Neural cell (in vitro differentiated cells): ENCODE measurements at regions not wholly inside any gene's neighbourhood (a gene's known extent, or its start where the extent isn't known, plus 50 kb on each side); places are given as distances from the start of the nearest gene placed in this dataset.

Source experiments
- H2AFZ ChIP-seq: fragments of 200-600, 300-800 bp; sonication (generic), shearing (Covaris generic); 2 replicates; pipeline ENCODE4 v1.6.0; 2014; ENCODE audit warnings: low read depth, mild to moderate bottlenecking, antibody characterized with exemption, low read length, moderate library complexity
- H3F3A ChIP-seq: fragments of 200-600 bp; shearing (Covaris generic); 2 replicates; pipeline ENCODE4 v1.6.1; 2016; ENCODE audit warnings: mild to moderate bottlenecking, moderate library complexity, mixed read lengths, antibody characterized with exemption, low read length; ENCODE audit not compliant: insufficient read depth, poor library complexity, severe bottlenecking
- H3K27ac ChIP-seq: fragments of 200-600, 300-800 bp; sonication (generic), shearing (Covaris generic); 2 replicates; pipeline ENCODE4 v1.5.1; 2014; ENCODE audit warnings: mild to moderate bottlenecking, low read length, moderate library complexity
- H3K27me3 ChIP-seq: fragments of 300-800, 200-600 bp; sonication (generic), shearing (Covaris generic); 2 replicates; pipeline ENCODE4 v1.6.0; 2014; ENCODE audit warnings: mild to moderate bottlenecking, low read depth, low read length, moderate library complexity; ENCODE audit not compliant: insufficient read depth
- H3K36me3 ChIP-seq: fragments of 300-800, 200-600 bp; sonication (generic), shearing (Covaris generic); 2 replicates; pipeline ENCODE4 v1.5.1; 2014; ENCODE audit warnings: mild to moderate bottlenecking, antibody characterized with exemption, low read length, moderate library complexity; ENCODE audit not compliant: insufficient read depth
- H3K4me2 ChIP-seq: fragments of 300-800, 200-600 bp; sonication (generic), shearing (Covaris generic); 2 replicates; pipeline ENCODE4 v1.6.0; 2014; ENCODE audit warnings: mild to moderate bottlenecking, low read length
- H3K4me3 ChIP-seq: fragments of 300-800, 200-600 bp; sonication (generic), shearing (Covaris generic); 2 replicates; pipeline ENCODE4 v1.5.1; 2014; ENCODE audit warnings: mild to moderate bottlenecking, low read length, moderate library complexity
- H3K79me2 ChIP-seq: fragments of 200-600 bp; shearing (Covaris generic); replicated peaks from 2 replicates; pipeline ENCODE4 v1.6.0; 2014; ENCODE audit warnings: mild to moderate bottlenecking, low read length, moderate library complexity; ENCODE audit not compliant: insufficient read depth
- H3K9ac ChIP-seq: fragments of 300-800, 200-600 bp; sonication (generic), shearing (Covaris generic); 2 replicates; pipeline ENCODE4 v1.6.1; 2016; ENCODE audit warnings: mild to moderate bottlenecking, low read length, mixed read lengths
- H3K9me2 ChIP-seq: fragments of 200-600 bp; shearing (Covaris generic); 2 replicates; pipeline ENCODE4 v1.6.1; 2016; ENCODE audit warnings: mild to moderate bottlenecking, low read length, mixed read lengths; ENCODE audit not compliant: insufficient read depth
- H3K9me3 ChIP-seq: fragments of 200-600, 300-800 bp; sonication (generic), shearing (Covaris generic); 2 replicates; pipeline ENCODE4 v1.6.1; 2016; ENCODE audit warnings: mild to moderate bottlenecking, mixed run types, low read length, moderate library complexity, mixed read lengths
- H4K20me1 ChIP-seq: fragments of 200-600 bp; shearing (Covaris generic); 2 replicates; pipeline ENCODE4 v1.6.1; 2016; ENCODE audit warnings: mild to moderate bottlenecking, mixed run types; ENCODE audit not compliant: insufficient read depth
- EP300 ChIP-seq: fragments of 450-650 bp; conservative IDR thresholded peaks from 2 replicates; pipeline ENCODE4 v1.6.1; 2014; ENCODE audit warnings: antibody characterized with exemption, mild to moderate bottlenecking, moderate library complexity; ENCODE audit not compliant: poor library complexity, severe bottlenecking
- EZH2 ChIP-seq: fragments of 200-600, 300-800 bp; shearing (Covaris generic), sonication (generic); IDR thresholded peaks from 2 replicates; pipeline ENCODE4 v1.6.1; 2014; ENCODE audit warnings: antibody characterized with exemption, low read length, borderline replicate concordance, mild to moderate bottlenecking; ENCODE audit not compliant: insufficient read depth, poor library complexity, severe bottlenecking
- MXI1 ChIP-seq: fragments of 450-650 bp; conservative IDR thresholded peaks from 2 replicates; pipeline ENCODE4 v1.6.1; 2014; ENCODE audit warnings: antibody characterized with exemption, mild to moderate bottlenecking; ENCODE audit not compliant: poor library complexity, severe bottlenecking
- POLR2AphosphoS5 ChIP-seq: IDR thresholded peaks from 2 replicates; pipeline ENCODE4 v1.6.1; 2012
- RAD21 ChIP-seq: fragments of 450-650 bp; conservative IDR thresholded peaks from 2 replicates; pipeline ENCODE4 v1.6.1; 2014; ENCODE audit warnings: antibody characterized with exemption, mild to moderate bottlenecking, moderate library complexity
- REST ChIP-seq: IDR thresholded peaks from 2 replicates; pipeline ENCODE4 v1.6.1; 2012; ENCODE audit warnings: borderline replicate concordance
- SMC3 ChIP-seq: fragments of 450-650 bp; conservative IDR thresholded peaks from 2 replicates; pipeline ENCODE4 v1.6.1; 2014; ENCODE audit warnings: antibody characterized with exemption, mild to moderate bottlenecking, moderate library complexity; ENCODE audit not compliant: poor library complexity
- TAF1 ChIP-seq: IDR thresholded peaks from 2 replicates; pipeline ENCODE4 v1.6.1; 2012; ENCODE audit warnings: low read depth
- TF ChIP-seq, protein P1 (sequence below): fragments of 450-650 bp; IDR thresholded peaks from 2 replicates; pipeline ENCODE4 v1.5.1; 2014; ENCODE audit warnings: antibody characterized with exemption, mild to moderate bottlenecking, moderate library complexity; ENCODE audit not compliant: poor library complexity, severe bottlenecking

- Histone ChIP-seq H3K36me3 (no peaks in the 10 kb centered on the region), H3F3A (no peaks in the 10 kb centered on the region), H3K79me2 (no peaks in the 10 kb centered on the region), H3K27ac (no peak overlapping the region), H3K9me2 (no peaks in the 10 kb centered on the region), H3K4me3 (no peak overlapping the region), H3K9me3 (no peaks in the 10 kb centered on the region), H4K20me1 (no peaks in the 10 kb centered on the region), H3K27me3 (no peaks in the 10 kb centered on the region), H3K9ac (no peak overlapping the region), H3K4me2 (no peak overlapping the region), H2AFZ (no peak overlapping the region)
- TF ChIP-seq MXI1 (no peak), TAF1 (no peak), REST (no peak)
Observed at GRCh38 chr10:1935912-1936311, 198.6 kb upstream of the ADARB2 start.

- Histone ChIP-seq H3K4me2 (no peak overlapping the region), H3K36me3 (no peaks in the 10 kb centered on the region), H3K79me2 (no peaks in the 10 kb centered on the region), H2AFZ (no peak overlapping the region), H3K9ac (no peak overlapping the region), H4K20me1 (no peaks in the 10 kb centered on the region), H3K4me3 (no peak overlapping the region), H3F3A (no peaks in the 10 kb centered on the region), H3K27ac (no peak overlapping the region), H3K9me3 (no peaks in the 10 kb centered on the region), H3K9me2 (no peaks in the 10 kb centered on the region), H3K27me3 (no peaks in the 10 kb centered on the region)
- TF ChIP-seq, protein P1, sequence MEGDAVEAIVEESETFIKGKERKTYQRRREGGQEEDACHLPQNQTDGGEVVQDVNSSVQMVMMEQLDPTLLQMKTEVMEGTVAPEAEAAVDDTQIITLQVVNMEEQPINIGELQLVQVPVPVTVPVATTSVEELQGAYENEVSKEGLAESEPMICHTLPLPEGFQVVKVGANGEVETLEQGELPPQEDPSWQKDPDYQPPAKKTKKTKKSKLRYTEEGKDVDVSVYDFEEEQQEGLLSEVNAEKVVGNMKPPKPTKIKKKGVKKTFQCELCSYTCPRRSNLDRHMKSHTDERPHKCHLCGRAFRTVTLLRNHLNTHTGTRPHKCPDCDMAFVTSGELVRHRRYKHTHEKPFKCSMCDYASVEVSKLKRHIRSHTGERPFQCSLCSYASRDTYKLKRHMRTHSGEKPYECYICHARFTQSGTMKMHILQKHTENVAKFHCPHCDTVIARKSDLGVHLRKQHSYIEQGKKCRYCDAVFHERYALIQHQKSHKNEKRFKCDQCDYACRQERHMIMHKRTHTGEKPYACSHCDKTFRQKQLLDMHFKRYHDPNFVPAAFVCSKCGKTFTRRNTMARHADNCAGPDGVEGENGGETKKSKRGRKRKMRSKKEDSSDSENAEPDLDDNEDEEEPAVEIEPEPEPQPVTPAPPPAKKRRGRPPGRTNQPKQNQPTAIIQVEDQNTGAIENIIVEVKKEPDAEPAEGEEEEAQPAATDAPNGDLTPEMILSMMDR, result no peak
- no peak for TF ChIP-seq TAF1
- no peak for TF ChIP-seq EZH2
- no peak for TF ChIP-seq EP300
Observed at GRCh38 chr10:1933215-1933614, 195.9 kb upstream of the ADARB2 start.

DNA sequence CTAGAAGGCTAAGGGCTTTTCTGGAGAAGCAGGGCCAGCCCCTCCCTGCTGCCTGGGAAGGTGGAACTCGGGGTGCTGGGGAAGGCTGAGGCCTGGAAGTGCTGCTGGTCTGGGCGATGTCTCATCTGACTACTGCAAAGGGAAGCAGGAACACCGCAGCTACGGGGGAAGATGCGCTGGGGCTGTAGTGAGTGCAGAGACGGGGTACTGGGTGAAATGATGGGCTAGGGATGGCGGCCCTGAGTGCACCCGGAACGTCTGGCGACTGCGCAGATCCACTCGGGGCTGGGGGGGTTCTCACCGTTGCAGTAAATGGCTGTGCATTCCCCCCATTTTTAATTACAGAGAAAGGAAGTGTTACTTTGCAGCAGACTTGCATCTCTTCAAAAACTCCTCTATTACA is 195.4 kb upstream of the ADARB2 start:
- no peak overlapping the region for H3K4me2 ChIP-seq

More for the DNA sequence above, 195.4 kb upstream of the ADARB2 start:
- Histone ChIP-seq H3K4me3 (no peak overlapping the region), H3K27ac (no peak overlapping the region), H4K20me1 (no peaks in the 10 kb centered on the region), H3K9ac (no peak overlapping the region), H3K9me3 (no peaks in the 10 kb centered on the region), H3F3A (no peaks in the 10 kb centered on the region), H2AFZ (no peak overlapping the region), H3K27me3 (no peaks in the 10 kb centered on the region), H3K36me3 (no peaks in the 10 kb centered on the region), H3K79me2 (no peaks in the 10 kb centered on the region), H3K9me2 (no peaks in the 10 kb centered on the region)
- TF ChIP-seq TAF1 (no peak), EZH2 (no peak), SMC3 (no peak), POLR2AphosphoS5 (no peak), MXI1 (no peak), RAD21 (no peak), EP300 (no peak), REST (no peak)
- TF ChIP-seq, protein P1, result no peak
